Fibroblast of mammary gland (primary cell): ENCODE measurements at regions not wholly inside any gene's neighbourhood (a gene's known extent, or its start where the extent isn't known, plus 50 kb on each side); places are given as distances from the start of the nearest gene placed in this dataset.

Source experiments
- DNase-seq: peaks from one replicate; pipeline ENCODE4 v3.0.0-alpha.2; 2010; ENCODE audit warnings: low read depth
- H3K4me3 ChIP-seq: 2 replicates; pipeline ENCODE4 v1.5.1; 2011; ENCODE audit warnings: low read depth, mild to moderate bottlenecking, low read length, moderate library complexity; ENCODE audit not compliant: control insufficient read depth
- CTCF ChIP-seq: conservative IDR thresholded peaks from 2 replicates; pipeline ENCODE4 v1.5.1; 2011; ENCODE audit warnings: low read depth, low read length, inconsistent platforms; ENCODE audit not compliant: control insufficient read depth, insufficient read depth

- peak; percentile 79 for DNase-seq
- TF ChIP-seq CTCF: no peak
- H3K4me3 ChIP-seq: peak overlapping the region; percentile 94
Measured at GRCh38 chr22:46086577-46087335, 63.6 kb upstream of the PPARA start.

- no peak for TF ChIP-seq CTCF
- peak overlapping the region; percentile 94 for H3K4me3 ChIP-seq
Measured at GRCh38 chr22:46087336-46087690, 63.0 kb upstream of the PPARA start.

DNA sequence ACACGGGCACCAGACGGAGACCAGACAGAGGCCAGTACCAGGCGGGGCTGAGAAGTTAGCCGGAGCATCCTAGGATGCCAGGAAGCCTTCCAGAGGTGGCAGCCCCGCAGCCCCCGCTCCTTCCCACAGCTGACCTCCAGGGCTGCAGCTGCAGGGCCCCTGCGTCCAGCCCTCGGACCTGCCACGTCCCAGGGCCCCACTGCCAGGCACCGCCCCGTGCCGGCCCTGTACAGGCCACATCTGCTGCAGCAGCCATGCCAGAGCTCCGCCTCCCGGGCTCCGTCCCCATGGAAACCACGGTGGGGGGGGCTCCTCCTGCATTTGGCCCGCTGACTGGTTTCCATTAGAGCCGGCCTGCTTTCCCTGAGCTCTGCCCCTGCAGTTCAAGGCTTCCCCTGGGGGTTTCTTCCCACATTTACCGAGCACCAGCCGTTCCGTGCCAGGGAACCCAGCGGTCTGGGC lies 62.5 kb upstream of the PPARA start:
- no peak for TF ChIP-seq CTCF
- peak; percentile 93 for DNase-seq
- peak overlapping the region; percentile 94 for H3K4me3 ChIP-seq

More at GRCh38 chr22:46087336-46087690, 63.0 kb upstream of the PPARA start:
- DNase-seq: no peak

- peak overlapping the region; percentile 94 for H3K4me3 ChIP-seq
- no peak for TF ChIP-seq CTCF
- peak; percentile 80 for DNase-seq
Measured at GRCh38 chr22:46088541-46089311, 61.6 kb upstream of the PPARA start.

DNA sequence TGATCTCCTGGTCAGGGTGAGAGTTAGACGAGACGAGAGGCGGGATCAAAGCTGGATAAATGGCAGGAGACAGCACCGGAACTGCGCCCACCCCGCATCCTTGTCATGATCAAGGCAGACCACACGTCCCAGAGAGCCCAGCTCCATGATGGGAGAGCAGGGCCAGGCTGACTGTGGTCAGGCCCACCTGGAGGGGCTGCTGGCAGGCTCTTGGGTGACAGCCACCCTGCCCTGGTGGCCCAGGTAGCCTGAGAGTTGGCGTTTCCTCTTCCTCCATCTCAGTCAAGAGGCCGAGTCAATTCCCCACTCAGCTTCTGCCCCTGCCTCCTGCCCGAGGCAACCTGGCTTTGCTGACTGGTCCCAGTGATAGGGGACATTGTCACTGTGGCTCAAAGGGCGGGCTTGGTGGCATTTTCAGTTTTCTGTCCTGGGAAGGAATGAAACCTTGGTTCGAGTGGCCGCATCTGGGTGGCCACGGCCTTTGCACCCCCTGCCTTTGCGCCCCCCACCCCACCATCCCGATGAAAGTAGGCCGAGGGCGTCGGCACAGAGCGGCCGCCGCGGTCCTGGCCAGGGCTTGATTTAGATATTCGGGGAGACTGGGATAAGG lies 60.8 kb upstream of the PPARA start:
- no peak for DNase-seq
- peak overlapping the region; percentile 94 for H3K4me3 ChIP-seq
- no peak for TF ChIP-seq CTCF

DNA sequence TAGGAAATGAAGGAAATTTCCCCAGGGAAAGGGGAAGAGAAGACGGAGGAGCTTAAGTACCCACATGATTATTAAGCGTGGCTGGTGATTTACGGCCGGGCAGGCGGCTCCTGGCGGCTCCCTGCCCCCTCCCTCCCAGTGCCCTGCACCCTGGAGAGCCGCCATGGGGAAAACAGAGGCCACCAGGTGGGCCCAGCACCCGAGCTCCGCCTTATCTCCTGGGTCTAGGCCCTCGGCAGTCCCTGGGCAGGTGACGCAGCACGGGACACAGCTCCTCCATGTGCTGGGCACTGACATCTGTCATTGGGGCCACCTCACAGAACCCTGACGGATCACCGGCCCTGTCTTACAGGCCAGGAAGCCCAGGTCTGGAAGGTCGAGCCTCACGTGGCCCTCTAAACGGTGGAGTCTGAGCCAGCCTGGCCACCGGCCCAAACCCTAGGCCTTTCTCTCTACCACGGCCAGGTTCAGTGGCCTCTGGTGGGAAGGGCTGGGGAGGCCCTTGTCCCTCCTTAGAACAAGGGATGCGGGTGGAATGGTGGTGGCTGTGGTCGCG lies 60.2 kb upstream of the PPARA start:
- peak; percentile 72 for DNase-seq
- peak overlapping the region; percentile 94 for H3K4me3 ChIP-seq
- TF ChIP-seq CTCF: no peak
